ENCODE measurements at regions not wholly inside any gene's neighbourhood (a gene's known extent, or its start where the extent isn't known, plus 50 kb on each side); places are given as distances from the start of the nearest gene placed in this dataset.

- TF ChIP-seq EP300 (IDR thresholded peaks at IDR 0.05) (no peak), POLR2A (IDR thresholded peaks at IDR 0.05) (no peak)
- TF ChIP-seq, protein P1, sequence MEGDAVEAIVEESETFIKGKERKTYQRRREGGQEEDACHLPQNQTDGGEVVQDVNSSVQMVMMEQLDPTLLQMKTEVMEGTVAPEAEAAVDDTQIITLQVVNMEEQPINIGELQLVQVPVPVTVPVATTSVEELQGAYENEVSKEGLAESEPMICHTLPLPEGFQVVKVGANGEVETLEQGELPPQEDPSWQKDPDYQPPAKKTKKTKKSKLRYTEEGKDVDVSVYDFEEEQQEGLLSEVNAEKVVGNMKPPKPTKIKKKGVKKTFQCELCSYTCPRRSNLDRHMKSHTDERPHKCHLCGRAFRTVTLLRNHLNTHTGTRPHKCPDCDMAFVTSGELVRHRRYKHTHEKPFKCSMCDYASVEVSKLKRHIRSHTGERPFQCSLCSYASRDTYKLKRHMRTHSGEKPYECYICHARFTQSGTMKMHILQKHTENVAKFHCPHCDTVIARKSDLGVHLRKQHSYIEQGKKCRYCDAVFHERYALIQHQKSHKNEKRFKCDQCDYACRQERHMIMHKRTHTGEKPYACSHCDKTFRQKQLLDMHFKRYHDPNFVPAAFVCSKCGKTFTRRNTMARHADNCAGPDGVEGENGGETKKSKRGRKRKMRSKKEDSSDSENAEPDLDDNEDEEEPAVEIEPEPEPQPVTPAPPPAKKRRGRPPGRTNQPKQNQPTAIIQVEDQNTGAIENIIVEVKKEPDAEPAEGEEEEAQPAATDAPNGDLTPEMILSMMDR (IDR thresholded peaks at IDR 0.05), result no peak
- 96 to 98% (median 96%) methylated on average over 2 of the region's 2 CpGs for WGBS, 3 donors
- no peak overlapping the region for H3K4me3 ChIP-seq
These were observed 225.5 kb downstream of the OSR1 start for GRCh38 chr2:19132967-19133366.

GRCh38 chr2:19131871-19132270 lies 226.6 kb downstream of the OSR1 start:
- no peaks in the 10 kb centered on the region for H3K9me3 ChIP-seq
- peaks cover 2% of the 10 kb centered on the region for H3K4me1 ChIP-seq (ENCODE audit: insufficient read depth)
- 95% methylated on average over 5 of the region's 5 CpGs for WGBS, 3 donors
- no peaks in the 10 kb centered on the region for H3K36me3 ChIP-seq
- DNase-seq, result no peak
- intact Hi-C loops (cut with DNase I), result no loop called here
- H3K27me3 ChIP-seq, result no peaks in the 10 kb centered on the region
- H3K27ac ChIP-seq, result no peak overlapping the region
- H3K4me3 ChIP-seq, result no peak overlapping the region
- TF ChIP-seq EP300 (IDR thresholded peaks at IDR 0.05) (no peak), POLR2A (IDR thresholded peaks at IDR 0.05) (no peak)
- TF ChIP-seq, protein P1 (IDR thresholded peaks at IDR 0.05), result no peak

More at GRCh38 chr2:19132967-19133366, 225.5 kb downstream of the OSR1 start:
- Histone ChIP-seq H3K27ac (no peak overlapping the region), H3K27me3 (no peaks in the 10 kb centered on the region), H3K9me3 (no peaks in the 10 kb centered on the region), H3K36me3 (no peaks in the 10 kb centered on the region), H3K4me1 (ENCODE audit: insufficient read depth) (peaks cover 2% of the 10 kb centered on the region)
- intact Hi-C loops (cut with DNase I), result no loop called here
- DNase-seq, result no peak

GRCh38 chr2:19128148-19128547 lies 230.3 kb downstream of the OSR1 start:
- H3K27ac ChIP-seq, result no peak overlapping the region
- peaks cover 2% of the 10 kb centered on the region for H3K4me1 ChIP-seq (ENCODE audit: insufficient read depth)
- H3K27me3 ChIP-seq, result no peaks in the 10 kb centered on the region
- no peak for DNase-seq
- no peaks in the 10 kb centered on the region for H3K9me3 ChIP-seq
- TF ChIP-seq, protein P1 (IDR thresholded peaks at IDR 0.05), result no peak
- TF ChIP-seq POLR2A (IDR thresholded peaks at IDR 0.05) (no peak), EP300 (IDR thresholded peaks at IDR 0.05) (no peak)
- no peak overlapping the region for H3K4me3 ChIP-seq
- WGBS, 3 donors, result 70 to 84% (median 73%) methylated on average over 4 of the region's 4 CpGs
- intact Hi-C loops (cut with DNase I), result no loop called here
- H3K36me3 ChIP-seq, result no peaks in the 10 kb centered on the region

DNA sequence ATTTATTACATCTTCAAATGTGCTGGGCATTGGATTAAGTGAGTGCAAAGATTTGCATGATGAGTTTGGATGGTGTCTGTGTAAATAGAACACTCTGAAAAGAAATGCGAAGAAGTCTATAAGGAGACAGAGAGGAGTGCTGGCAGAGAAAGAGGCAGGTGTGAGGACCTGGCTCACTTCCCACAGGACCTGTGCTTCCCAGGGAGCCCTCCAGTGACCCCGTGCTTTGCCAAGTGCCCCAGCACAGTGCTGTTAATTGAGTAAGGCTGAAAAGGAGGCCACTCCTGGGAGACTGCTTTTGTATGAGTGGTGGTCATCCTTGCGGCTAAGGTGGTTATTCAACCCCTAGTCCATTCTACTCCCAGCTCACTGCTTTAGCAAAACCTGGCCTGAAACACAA lies 230.8 kb downstream of the OSR1 start:
- intact Hi-C loops (cut with DNase I), result no loop called here
- no peak for DNase-seq
- TF ChIP-seq EP300 (IDR thresholded peaks at IDR 0.05), result no peak
- no peak for TF ChIP-seq POLR2A (IDR thresholded peaks at IDR 0.05)
- TF ChIP-seq, protein P1 (IDR thresholded peaks at IDR 0.05), result no peak
- Histone ChIP-seq H3K9me3 (no peaks in the 10 kb centered on the region), H3K4me1 (ENCODE audit: insufficient read depth) (peaks cover 2% of the 10 kb centered on the region), H3K27me3 (no peaks in the 10 kb centered on the region), H3K4me3 (no peak overlapping the region), H3K27ac (no peak overlapping the region), H3K36me3 (no peaks in the 10 kb centered on the region)
- 94 to 96% (median 96%) methylated on average over 3 of the region's 3 CpGs for WGBS, 3 donors

All from ovary (tissue), 7 donors.